ENCODE measurements at regions not wholly inside any gene's neighbourhood (a gene's known extent, or its start where the extent isn't known, plus 50 kb on each side); places are given as distances from the start of the nearest gene placed in this dataset.
"Not testable (repeated sequence)": the region's sequence is repeated elsewhere in the genome, so short reads cannot be mapped to it uniquely, and the experiment has no call there.

GRCh38 chr5:57976506-57976905 is 483.4 kb downstream of the PLK2 start:
- no peak for DNase-seq (ENCODE audit: low read depth, low spot score)
- no peak for TF ChIP-seq POLR2AphosphoS5 (IDR thresholded peaks at IDR 0.05; ENCODE audit: borderline replicate concordance, low read depth, low read length)
- no peak for TF ChIP-seq FOXP2 (optimal IDR thresholded peaks at IDR 0.05; ENCODE audit: control extremely low read depth, extremely low read length, insufficient read depth)
- no peak for TF ChIP-seq EZH2 (IDR thresholded peaks at IDR 0.05)
- Histone ChIP-seq H3K9ac (ENCODE audit: insufficient read length) (no peak overlapping the region), H3K4me3 (no peak overlapping the region), H3K36me3 (ENCODE audit: insufficient read depth, low read length) (no peaks in the 10 kb centered on the region), H3K9me3 (ENCODE audit: low read depth, low read length) (no peaks in the 10 kb centered on the region), H3K27ac (no peak overlapping the region)

GRCh38 chr5:57972099-57972498 is 487.8 kb downstream of the PLK2 start:
- not testable (repeated sequence) for H3K9me3 ChIP-seq (ENCODE audit: low read depth, low read length); DNase-seq (ENCODE audit: low read depth, low spot score); H3K9ac ChIP-seq (ENCODE audit: insufficient read length); H3K36me3 ChIP-seq (ENCODE audit: insufficient read depth, low read length); H3K27ac ChIP-seq; H3K4me3 ChIP-seq

GRCh38 chr5:57960569-57960968 is 478.0 kb upstream of the ACTBL2 start:
- DNase-seq (ENCODE audit: low read depth, low spot score), result no peak
- H3K27ac ChIP-seq, result no peak overlapping the region
- H3K4me3 ChIP-seq, result no peak overlapping the region
- no peak for TF ChIP-seq POLR2AphosphoS5 (IDR thresholded peaks at IDR 0.05; ENCODE audit: borderline replicate concordance, low read depth, low read length)
- TF ChIP-seq EZH2 (IDR thresholded peaks at IDR 0.05), result no peak
- no peak for TF ChIP-seq FOXP2 (optimal IDR thresholded peaks at IDR 0.05; ENCODE audit: control extremely low read depth, extremely low read length, insufficient read depth)
- H3K9me3 ChIP-seq (ENCODE audit: low read depth, low read length), result no peaks in the 10 kb centered on the region
- H3K9ac ChIP-seq (ENCODE audit: insufficient read length), result no peak overlapping the region
- no peaks in the 10 kb centered on the region for H3K36me3 ChIP-seq (ENCODE audit: insufficient read depth, low read length)

- Histone ChIP-seq H3K4me3 (no peak overlapping the region), H3K27ac (no peak overlapping the region)
Measured at GRCh38 chr5:57956636-57957035, 474.0 kb upstream of the ACTBL2 start.

GRCh38 chr5:57955511-57955910 is 472.9 kb upstream of the ACTBL2 start:
- no peak for DNase-seq (ENCODE audit: low read depth, low spot score)
- no peaks in the 10 kb centered on the region for H3K36me3 ChIP-seq (ENCODE audit: insufficient read depth, low read length)
- H3K9me3 ChIP-seq (ENCODE audit: low read depth, low read length), result no peaks in the 10 kb centered on the region
- no peak overlapping the region for H3K27ac ChIP-seq
- TF ChIP-seq EZH2 (IDR thresholded peaks at IDR 0.05) (no peak), FOXP2 (optimal IDR thresholded peaks at IDR 0.05; ENCODE audit: control extremely low read depth, extremely low read length, insufficient read depth) (no peak), POLR2AphosphoS5 (IDR thresholded peaks at IDR 0.05; ENCODE audit: borderline replicate concordance, low read depth, low read length) (no peak)
- H3K9ac ChIP-seq (ENCODE audit: insufficient read length), result no peak overlapping the region
- H3K4me3 ChIP-seq, result no peak overlapping the region

More at GRCh38 chr5:57956636-57957035, 474.0 kb upstream of the ACTBL2 start:
- TF ChIP-seq POLR2AphosphoS5 (IDR thresholded peaks at IDR 0.05; ENCODE audit: borderline replicate concordance, low read depth, low read length), result no peak
- no peak for TF ChIP-seq EZH2 (IDR thresholded peaks at IDR 0.05)
- no peak for TF ChIP-seq FOXP2 (optimal IDR thresholded peaks at IDR 0.05; ENCODE audit: control extremely low read depth, extremely low read length, insufficient read depth)
- Histone ChIP-seq H3K9me3 (ENCODE audit: low read depth, low read length) (no peaks in the 10 kb centered on the region), H3K9ac (ENCODE audit: insufficient read length) (no peak overlapping the region), H3K36me3 (ENCODE audit: insufficient read depth, low read length) (no peaks in the 10 kb centered on the region)
- DNase-seq (ENCODE audit: low read depth, low spot score), result no peak

GRCh38 chr5:57953792-57954191 is 471.2 kb upstream of the ACTBL2 start:
- no peak overlapping the region for H3K27ac ChIP-seq
- DNase-seq (ENCODE audit: low read depth, low spot score), result no peak

GRCh38 chr5:57950616-57951228 is 468.1 kb upstream of the ACTBL2 start:
- no peak for DNase-seq (ENCODE audit: low read depth, low spot score)
- TF ChIP-seq POLR2AphosphoS5 (IDR thresholded peaks at IDR 0.05; ENCODE audit: borderline replicate concordance, low read depth, low read length) (no peak), FOXP2 (optimal IDR thresholded peaks at IDR 0.05; ENCODE audit: control extremely low read depth, extremely low read length, insufficient read depth) (no peak), EZH2 (IDR thresholded peaks at IDR 0.05) (no peak)
- Histone ChIP-seq H3K27ac (no peak overlapping the region), H3K9me3 (ENCODE audit: low read depth, low read length) (no peaks in the 10 kb centered on the region), H3K9ac (ENCODE audit: insufficient read length) (no peak overlapping the region), H3K4me3 (no peak overlapping the region), H3K36me3 (ENCODE audit: insufficient read depth, low read length) (no peaks in the 10 kb centered on the region)

More at GRCh38 chr5:57953792-57954191, 471.2 kb upstream of the ACTBL2 start:
- Histone ChIP-seq H3K36me3 (ENCODE audit: insufficient read depth, low read length) (no peaks in the 10 kb centered on the region), H3K4me3 (no peak overlapping the region), H3K9ac (ENCODE audit: insufficient read length) (no peak overlapping the region), H3K9me3 (ENCODE audit: low read depth, low read length) (no peaks in the 10 kb centered on the region)
- TF ChIP-seq EZH2 (IDR thresholded peaks at IDR 0.05), result no peak
- no peak for TF ChIP-seq POLR2AphosphoS5 (IDR thresholded peaks at IDR 0.05; ENCODE audit: borderline replicate concordance, low read depth, low read length)
- no peak for TF ChIP-seq FOXP2 (optimal IDR thresholded peaks at IDR 0.05; ENCODE audit: control extremely low read depth, extremely low read length, insufficient read depth)

- DNase-seq (ENCODE audit: low read depth, low spot score), result no peak
- Histone ChIP-seq H3K9me3 (ENCODE audit: low read depth, low read length) (no peaks in the 10 kb centered on the region), H3K27ac (no peak overlapping the region), H3K4me3 (no peak overlapping the region), H3K9ac (ENCODE audit: insufficient read length) (no peak overlapping the region), H3K36me3 (ENCODE audit: insufficient read depth, low read length) (no peaks in the 10 kb centered on the region)
- TF ChIP-seq FOXP2 (optimal IDR thresholded peaks at IDR 0.05; ENCODE audit: control extremely low read depth, extremely low read length, insufficient read depth) (no peak), EZH2 (IDR thresholded peaks at IDR 0.05) (no peak), POLR2AphosphoS5 (IDR thresholded peaks at IDR 0.05; ENCODE audit: borderline replicate concordance, low read depth, low read length) (no peak)
Measured at GRCh38 chr5:57948091-57948490, 465.5 kb upstream of the ACTBL2 start.

- Histone ChIP-seq H3K4me3 (no peak overlapping the region), H3K9ac (ENCODE audit: insufficient read length) (no peak overlapping the region), H3K9me3 (ENCODE audit: low read depth, low read length) (no peaks in the 10 kb centered on the region), H3K27ac (no peak overlapping the region), H3K36me3 (ENCODE audit: insufficient read depth, low read length) (no peaks in the 10 kb centered on the region)
- DNase-seq (ENCODE audit: low read depth, low spot score), result no peak
- TF ChIP-seq EZH2 (IDR thresholded peaks at IDR 0.05), result no peak
- TF ChIP-seq FOXP2 (optimal IDR thresholded peaks at IDR 0.05; ENCODE audit: control extremely low read depth, extremely low read length, insufficient read depth), result no peak
- TF ChIP-seq POLR2AphosphoS5 (IDR thresholded peaks at IDR 0.05; ENCODE audit: borderline replicate concordance, low read depth, low read length), result no peak
Measured at GRCh38 chr5:57947181-57947580, 464.6 kb upstream of the ACTBL2 start.

Measured in SK-N-MC (cell line).